NT2/D1 (cell line): ENCODE measurements at regions not wholly inside any gene's neighbourhood (a gene's known extent, or its start where the extent isn't known, plus 50 kb on each side); places are given as distances from the start of the nearest gene placed in this dataset.
"Not testable (repeated sequence)": the region's sequence is repeated elsewhere in the genome, so short reads cannot be mapped to it uniquely, and the experiment has no call there.

Experiments
- DNase-seq: peaks from one replicate; pipeline ENCODE4 v3.0.0-alpha.2; 2011; ENCODE audit warnings: low read depth, low spot score
- H3K27me3 ChIP-seq: 2 replicates; pipeline ENCODE4 v1.6.0; 2011; ENCODE audit warnings: mild to moderate bottlenecking; ENCODE audit not compliant: insufficient read length, insufficient read depth
- H3K36me3 ChIP-seq: 2 replicates; pipeline ENCODE4 v1.6.1; 2011; ENCODE audit warnings: mild to moderate bottlenecking, low read length, mixed read lengths; ENCODE audit not compliant: insufficient read depth, insufficient read length
- H3K4me1 ChIP-seq: 2 replicates; pipeline ENCODE4 v1.5.1; 2011; ENCODE audit not compliant: insufficient read depth, insufficient read length
- H3K4me3 ChIP-seq: 2 replicates; pipeline ENCODE4 v1.5.1; 2011; ENCODE audit warnings: low read depth; ENCODE audit not compliant: insufficient read length
- H3K9ac ChIP-seq: 2 replicates; pipeline ENCODE4 v1.6.0; 2011; ENCODE audit warnings: low read depth; ENCODE audit not compliant: insufficient read length
- H3K9me3 ChIP-seq: 2 replicates; pipeline ENCODE4 v1.5.1; 2011; ENCODE audit warnings: mild to moderate bottlenecking, low read length; ENCODE audit not compliant: insufficient read depth
- SUZ12 ChIP-seq: IDR thresholded peaks from 2 replicates; pipeline ENCODE4 v1.6.1; 2011; ENCODE audit not compliant: insufficient read length, insufficient read depth; ENCODE audit errors: extremely low read depth
- YY1 ChIP-seq: IDR thresholded peaks from 2 replicates; pipeline ENCODE4 v1.6.1; 2011; ENCODE audit not compliant: insufficient read length, insufficient read depth
- ZNF274 ChIP-seq: IDR thresholded peaks from 2 replicates; pipeline ENCODE4 v1.6.1; 2011; ENCODE audit warnings: mild to moderate bottlenecking, low read depth, low read length

GRCh38 chr22:26957897-26958296, 300.5 kb downstream of the MIAT start:
- TF ChIP-seq YY1 = no peak
- no peak for TF ChIP-seq SUZ12
- TF ChIP-seq ZNF274 = no peak
- H3K4me3 ChIP-seq = no peak overlapping the region
- no peaks in the 10 kb centered on the region for H3K36me3 ChIP-seq
- H3K9ac ChIP-seq = no peak overlapping the region
- H3K27me3 ChIP-seq = peaks cover 92% of the 10 kb centered on the region
- no peaks in the 10 kb centered on the region for H3K9me3 ChIP-seq
- H3K4me1 ChIP-seq = no peaks in the 10 kb centered on the region
- no peak for DNase-seq

GRCh38 chr22:26958378-26958777, 301.0 kb downstream of the MIAT start:
- no peak for DNase-seq
- no peaks in the 10 kb centered on the region for H3K9me3 ChIP-seq
- no peak overlapping the region for H3K4me3 ChIP-seq
- H3K4me1 ChIP-seq = no peaks in the 10 kb centered on the region
- no peak overlapping the region for H3K9ac ChIP-seq
- TF ChIP-seq ZNF274 = no peak
- TF ChIP-seq YY1 = no peak
- no peak for TF ChIP-seq SUZ12
- no peaks in the 10 kb centered on the region for H3K36me3 ChIP-seq
- peaks cover 87% of the 10 kb centered on the region for H3K27me3 ChIP-seq

GRCh38 chr22:26964642-26965041, 307.3 kb downstream of the MIAT start:
- peaks cover 47% of the 10 kb centered on the region for H3K27me3 ChIP-seq
- no peaks in the 10 kb centered on the region for H3K36me3 ChIP-seq
- TF ChIP-seq YY1 = no peak
- TF ChIP-seq SUZ12 = no peak
- TF ChIP-seq ZNF274 = no peak
- no peaks in the 10 kb centered on the region for H3K4me1 ChIP-seq
- H3K4me3 ChIP-seq = no peak overlapping the region
- no peak for DNase-seq
- no peaks in the 10 kb centered on the region for H3K9me3 ChIP-seq
- H3K9ac ChIP-seq = no peak overlapping the region

GRCh38 chr22:26967282-26967681, 309.9 kb downstream of the MIAT start:
- no peak overlapping the region for H3K9ac ChIP-seq
- TF ChIP-seq YY1 = no peak
- TF ChIP-seq SUZ12 = no peak
- no peak for TF ChIP-seq ZNF274
- H3K36me3 ChIP-seq = no peaks in the 10 kb centered on the region
- DNase-seq = no peak
- H3K9me3 ChIP-seq = no peaks in the 10 kb centered on the region
- H3K4me1 ChIP-seq = no peaks in the 10 kb centered on the region
- H3K4me3 ChIP-seq = no peak overlapping the region
- peaks cover 24% of the 10 kb centered on the region for H3K27me3 ChIP-seq

GRCh38 chr22:26968859-26969523, 311.6 kb downstream of the MIAT start:
- Histone ChIP-seq H3K4me1 (no peaks in the 10 kb centered on the region), H3K36me3 (no peaks in the 10 kb centered on the region), H3K27me3 (peaks cover 23% of the 10 kb centered on the region), H3K9ac (no peak overlapping the region), H3K4me3 (no peak overlapping the region), H3K9me3 (no peaks in the 10 kb centered on the region)
- no peak for DNase-seq
- TF ChIP-seq ZNF274 (no peak), SUZ12 (no peak), YY1 (no peak)

GRCh38 chr22:26970809-26971394, 313.5 kb downstream of the MIAT start:
- Histone ChIP-seq H3K9ac (no peak overlapping the region), H3K4me1 (no peaks in the 10 kb centered on the region), H3K36me3 (no peaks in the 10 kb centered on the region), H3K9me3 (no peaks in the 10 kb centered on the region), H3K4me3 (no peak overlapping the region), H3K27me3 (peaks cover 13% of the 10 kb centered on the region)
- no peak for DNase-seq
- TF ChIP-seq ZNF274 = no peak

- Histone ChIP-seq H3K9ac (no peak overlapping the region), H3K4me1 (no peaks in the 10 kb centered on the region), H3K36me3 (no peaks in the 10 kb centered on the region), H3K9me3 (no peaks in the 10 kb centered on the region), H3K4me3 (no peak overlapping the region), H3K27me3 (peaks cover 13% of the 10 kb centered on the region)
- no peak for TF ChIP-seq ZNF274
- TF ChIP-seq SUZ12 = no peak
- no peak for TF ChIP-seq YY1
- DNase-seq = no peak
Observed at GRCh38 chr22:26972286-26972685, 314.9 kb downstream of the MIAT start.

GRCh38 chr22:26972915-26973314, 315.5 kb downstream of the MIAT start:
- not testable (repeated sequence) for H3K36me3 ChIP-seq, H3K9me3 ChIP-seq, DNase-seq, H3K4me1 ChIP-seq, H3K9ac ChIP-seq, H3K4me3 ChIP-seq
- H3K27me3 ChIP-seq = peaks cover 19% of the 10 kb centered on the region
